Nephron progenitor cell (in vitro differentiated cells): ENCODE measurements at regions not wholly inside any gene's neighbourhood (a gene's known extent, or its start where the extent isn't known, plus 50 kb on each side); places are given as distances from the start of the nearest gene placed in this dataset.
A peak's percentile ranks its signal among the peaks of the same experiment; 100 is the strongest.

ENCODE experiments used
- DNase-seq: peaks from one replicate; pipeline ENCODE4 v3.0.0; 2021
- H3K27ac Mint-ChIP-seq: 2 replicates; pipeline ENCODE4 v1.8.0; 2021; ENCODE audit warnings: mild to moderate bottlenecking, moderate library complexity, mixed read lengths
- H3K27me3 Mint-ChIP-seq: 2 replicates; pipeline ENCODE4 v1.8.0; 2021; ENCODE audit warnings: mild to moderate bottlenecking, low read depth, mixed read lengths; ENCODE audit not compliant: poor library complexity
- H3K36me3 Mint-ChIP-seq: 2 replicates; pipeline ENCODE4 v1.8.0; 2021; ENCODE audit warnings: low read depth, mixed read lengths
- H3K4me1 Mint-ChIP-seq: 2 replicates; pipeline ENCODE4 v1.8.0; 2021; ENCODE audit warnings: mixed read lengths
- H3K4me3 Mint-ChIP-seq: 2 replicates; pipeline ENCODE4 v1.8.0; 2021; ENCODE audit warnings: mild to moderate bottlenecking, moderate library complexity, mixed read lengths
- H3K9me3 Mint-ChIP-seq: 2 replicates; pipeline ENCODE4 v1.8.0; 2021; ENCODE audit warnings: mild to moderate bottlenecking, moderate library complexity, mixed read lengths
- TF ChIP-seq, protein P1 (sequence below): fragments of 200-600 bp; sonication (generic); IDR thresholded peaks from 2 replicates; pipeline ENCODE4 v1.5.0; 2021; ENCODE audit warnings: antibody characterized with exemption

DNA sequence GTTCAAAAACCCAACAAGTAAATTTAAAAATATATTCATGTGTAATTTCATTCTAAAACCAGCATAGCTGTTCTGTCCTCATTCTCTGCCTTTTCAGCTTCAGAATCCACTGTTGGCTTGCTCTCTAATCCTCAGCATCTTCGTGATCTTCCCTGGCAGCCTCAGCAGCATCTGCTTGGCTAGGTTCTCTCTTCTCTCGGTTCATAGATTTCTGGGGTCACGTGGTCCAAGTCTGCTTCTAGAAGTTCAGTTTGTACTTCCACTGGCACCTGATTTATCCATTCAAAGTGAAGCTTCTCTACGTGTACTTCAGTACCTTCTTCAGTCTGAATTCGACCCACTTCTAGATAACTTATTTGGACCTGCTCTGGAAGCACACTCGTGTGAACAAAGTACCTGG is 245.7 kb downstream of the EPM2A start:
- TF ChIP-seq, protein P1, sequence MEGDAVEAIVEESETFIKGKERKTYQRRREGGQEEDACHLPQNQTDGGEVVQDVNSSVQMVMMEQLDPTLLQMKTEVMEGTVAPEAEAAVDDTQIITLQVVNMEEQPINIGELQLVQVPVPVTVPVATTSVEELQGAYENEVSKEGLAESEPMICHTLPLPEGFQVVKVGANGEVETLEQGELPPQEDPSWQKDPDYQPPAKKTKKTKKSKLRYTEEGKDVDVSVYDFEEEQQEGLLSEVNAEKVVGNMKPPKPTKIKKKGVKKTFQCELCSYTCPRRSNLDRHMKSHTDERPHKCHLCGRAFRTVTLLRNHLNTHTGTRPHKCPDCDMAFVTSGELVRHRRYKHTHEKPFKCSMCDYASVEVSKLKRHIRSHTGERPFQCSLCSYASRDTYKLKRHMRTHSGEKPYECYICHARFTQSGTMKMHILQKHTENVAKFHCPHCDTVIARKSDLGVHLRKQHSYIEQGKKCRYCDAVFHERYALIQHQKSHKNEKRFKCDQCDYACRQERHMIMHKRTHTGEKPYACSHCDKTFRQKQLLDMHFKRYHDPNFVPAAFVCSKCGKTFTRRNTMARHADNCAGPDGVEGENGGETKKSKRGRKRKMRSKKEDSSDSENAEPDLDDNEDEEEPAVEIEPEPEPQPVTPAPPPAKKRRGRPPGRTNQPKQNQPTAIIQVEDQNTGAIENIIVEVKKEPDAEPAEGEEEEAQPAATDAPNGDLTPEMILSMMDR = no peak
- Mint-ChIP-seq H3K9me3 (peaks cover 13% of the 10 kb centered on the region), H3K4me3 (no peak overlapping the region), H3K4me1 (no peaks in the 10 kb centered on the region), H3K27me3 (peaks cover 4% of the 10 kb centered on the region), H3K27ac (no peak overlapping the region), H3K36me3 (no peaks in the 10 kb centered on the region)
- DNase-seq = no peak

DNA sequence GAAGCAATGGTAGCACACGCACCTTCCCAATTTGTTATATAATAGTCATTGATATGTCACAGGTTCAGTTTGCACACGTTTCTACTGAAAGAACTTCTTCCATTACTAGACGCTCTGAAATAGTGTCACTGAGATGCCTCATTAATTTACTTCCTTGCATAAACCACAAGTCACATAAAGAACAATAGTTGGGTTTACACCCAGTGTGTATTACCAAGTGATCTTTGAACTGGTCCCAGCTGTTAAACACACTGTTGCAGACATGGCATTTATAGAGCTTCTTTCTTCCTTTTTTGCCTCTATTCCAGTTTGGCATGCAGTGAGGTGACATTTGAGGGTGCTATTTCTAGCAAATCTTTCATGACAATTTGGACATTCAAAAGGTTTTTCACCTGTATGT is 245.3 kb downstream of the EPM2A start:
- Mint-ChIP-seq H3K9me3 (peaks cover 18% of the 10 kb centered on the region), H3K36me3 (no peaks in the 10 kb centered on the region), H3K27me3 (peaks cover 4% of the 10 kb centered on the region), H3K4me3 (no peak overlapping the region), H3K27ac (no peak overlapping the region), H3K4me1 (no peaks in the 10 kb centered on the region)
- TF ChIP-seq, protein P1 = no peak
- DNase-seq = no peak

DNA sequence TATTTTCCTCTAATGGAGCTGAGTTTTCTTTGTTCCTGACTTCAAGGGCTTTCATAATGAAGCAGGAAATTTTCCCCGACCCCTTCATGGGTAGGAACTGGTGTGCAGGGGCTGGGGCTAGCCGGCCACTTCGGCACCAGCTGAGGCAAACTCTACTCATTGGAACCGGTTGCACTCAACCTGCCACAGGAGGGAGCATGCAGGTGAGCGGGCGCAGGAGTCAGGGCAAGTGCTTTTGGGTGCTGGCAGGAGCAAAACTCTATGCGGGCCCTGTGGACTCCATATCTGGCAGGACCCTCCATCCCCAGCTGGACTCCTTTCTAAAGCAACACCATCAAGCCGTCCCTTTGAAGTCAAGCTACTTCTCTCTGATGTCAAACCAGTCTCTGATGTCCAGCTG is 244.2 kb downstream of the EPM2A start:
- Mint-ChIP-seq H3K36me3 (peaks cover 4% of the 10 kb centered on the region), H3K27me3 (peaks cover 4% of the 10 kb centered on the region), H3K4me1 (no peaks in the 10 kb centered on the region), H3K27ac (no peak overlapping the region), H3K9me3 (peaks cover 26% of the 10 kb centered on the region), H3K4me3 (no peak overlapping the region)
- no peak for DNase-seq
- TF ChIP-seq, protein P1 = no peak

DNA sequence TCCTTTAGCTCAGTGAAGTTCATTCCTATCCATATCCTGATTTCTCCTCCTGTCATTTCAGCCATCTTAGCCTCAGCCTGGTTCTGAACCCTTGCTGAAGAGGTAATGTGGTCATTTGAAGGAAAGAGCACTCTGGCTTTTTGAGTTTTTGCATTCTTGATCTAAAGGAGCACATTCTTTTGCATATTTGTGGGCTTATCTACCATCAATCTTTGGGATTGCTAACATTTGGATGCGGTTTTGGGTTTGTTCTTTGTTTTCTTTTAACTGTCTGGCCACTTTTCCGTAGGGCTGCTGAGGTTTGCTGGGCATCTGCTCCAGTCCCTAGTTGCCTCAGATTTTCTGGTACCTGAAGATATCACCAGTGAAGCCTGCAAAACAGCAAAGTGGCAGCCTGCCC is 238.3 kb downstream of the EPM2A start:
- H3K36me3 Mint-ChIP-seq = peaks cover 6% of the 10 kb centered on the region
- H3K27me3 Mint-ChIP-seq = no peaks in the 10 kb centered on the region
- no peaks in the 10 kb centered on the region for H3K4me1 Mint-ChIP-seq
- peaks cover 33% of the 10 kb centered on the region for H3K9me3 Mint-ChIP-seq
- H3K27ac Mint-ChIP-seq = no peak overlapping the region
- H3K4me3 Mint-ChIP-seq = no peak overlapping the region
- TF ChIP-seq, protein P1 = no peak
- no peak for DNase-seq

DNA sequence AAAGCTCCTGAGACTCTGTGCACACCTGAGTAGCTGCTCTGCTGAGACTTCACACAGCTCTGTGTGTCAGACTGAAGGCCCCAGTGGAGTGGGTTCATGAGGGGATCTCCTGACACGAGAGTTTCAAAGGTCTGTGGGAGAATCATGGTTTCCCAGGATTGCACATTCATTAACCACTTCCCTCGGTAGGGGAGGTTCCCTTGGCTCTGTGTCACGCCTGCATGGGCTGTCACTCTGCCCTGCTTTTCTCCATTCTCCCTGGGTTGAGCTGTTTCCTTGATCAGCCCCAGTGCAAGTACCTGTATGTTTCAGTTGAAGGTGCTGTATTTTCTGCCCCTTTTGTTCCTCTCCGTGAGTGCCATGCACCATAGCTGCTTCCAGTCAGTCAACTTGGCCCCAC is 236.9 kb downstream of the EPM2A start:
- TF ChIP-seq, protein P1 = no peak
- Mint-ChIP-seq H3K36me3 (peaks cover 6% of the 10 kb centered on the region), H3K27me3 (no peaks in the 10 kb centered on the region), H3K4me3 (no peak overlapping the region), H3K27ac (peak overlapping the region; percentile 57), H3K9me3 (peaks cover 29% of the 10 kb centered on the region), H3K4me1 (no peaks in the 10 kb centered on the region)
- DNase-seq = no peak

DNA sequence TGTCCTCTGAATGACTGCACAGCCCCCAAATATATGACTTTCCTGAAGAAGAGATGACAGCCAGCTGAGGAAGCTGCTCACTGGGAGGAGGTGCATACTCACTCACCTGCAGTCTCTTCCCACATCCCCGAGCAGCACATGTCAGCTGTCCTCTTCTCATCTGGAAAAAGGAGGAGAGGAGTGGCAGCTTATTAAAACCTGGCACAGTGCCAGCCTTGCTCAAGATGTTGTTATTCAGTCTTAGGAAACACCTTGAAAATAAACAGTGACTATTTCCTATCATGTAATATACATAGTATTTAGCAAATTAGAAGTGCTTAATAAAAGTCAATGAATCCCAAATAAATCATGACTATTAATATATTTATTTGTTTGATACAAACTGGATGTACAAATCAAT is 232.9 kb downstream of the EPM2A start:
- no peaks in the 10 kb centered on the region for H3K27me3 Mint-ChIP-seq
- TF ChIP-seq, protein P1 = no peak
- no peaks in the 10 kb centered on the region for H3K4me1 Mint-ChIP-seq
- no peak overlapping the region for H3K27ac Mint-ChIP-seq
- DNase-seq = no peak
- H3K9me3 Mint-ChIP-seq = peaks cover 8% of the 10 kb centered on the region
- no peak overlapping the region for H3K4me3 Mint-ChIP-seq
- no peaks in the 10 kb centered on the region for H3K36me3 Mint-ChIP-seq
